A172 (cell line): ENCODE measurements at regions not wholly inside any gene's neighbourhood (a gene's known extent, or its start where the extent isn't known, plus 50 kb on each side); places are given as distances from the start of the nearest gene placed in this dataset.
"Not testable (repeated sequence)": the region's sequence is repeated elsewhere in the genome, so short reads cannot be mapped to it uniquely, and the experiment has no call there.

Source experiments
- DNase-seq: peaks from one replicate; pipeline ENCODE4 v3.0.0-alpha.2; 2015; ENCODE audit warnings: low spot score

DNA sequence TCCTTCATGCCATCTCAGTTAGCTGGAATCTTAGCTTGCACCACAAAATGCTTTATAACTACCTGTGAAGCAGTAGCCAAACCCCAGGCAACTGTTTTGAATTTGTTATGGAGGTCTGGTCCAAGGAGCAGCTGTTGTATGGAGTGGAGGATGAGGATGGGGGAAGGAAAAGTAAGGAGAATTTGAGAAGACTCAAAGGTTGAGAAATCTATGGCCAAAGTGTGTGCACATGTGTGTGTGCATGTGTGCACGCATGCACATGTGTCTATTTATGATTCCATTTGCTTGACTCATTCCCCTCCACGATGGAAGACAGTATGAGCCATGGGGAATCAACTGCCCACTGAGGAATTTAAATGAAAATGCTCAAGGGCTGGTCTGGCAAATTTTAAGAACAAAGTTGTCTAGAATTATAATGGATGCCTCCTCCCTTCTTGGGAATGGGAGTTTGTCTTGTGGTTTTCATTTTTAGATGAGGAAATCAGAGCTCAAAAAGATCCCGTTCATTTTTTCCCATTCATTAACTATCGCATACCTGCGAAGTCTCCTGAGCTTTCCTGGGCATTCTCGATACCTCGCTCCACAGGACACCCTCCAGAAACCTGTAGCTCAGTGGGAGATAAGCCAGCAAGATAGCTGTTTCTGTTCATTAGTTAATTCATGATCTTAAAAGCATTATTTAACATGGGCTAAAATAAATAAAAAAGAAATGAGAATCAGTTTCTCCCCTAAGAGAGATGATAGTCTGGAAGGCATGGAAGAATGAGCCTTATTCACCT is 152.3 kb upstream of the NEDD9 start:
- DNase-seq, result no peak

DNA sequence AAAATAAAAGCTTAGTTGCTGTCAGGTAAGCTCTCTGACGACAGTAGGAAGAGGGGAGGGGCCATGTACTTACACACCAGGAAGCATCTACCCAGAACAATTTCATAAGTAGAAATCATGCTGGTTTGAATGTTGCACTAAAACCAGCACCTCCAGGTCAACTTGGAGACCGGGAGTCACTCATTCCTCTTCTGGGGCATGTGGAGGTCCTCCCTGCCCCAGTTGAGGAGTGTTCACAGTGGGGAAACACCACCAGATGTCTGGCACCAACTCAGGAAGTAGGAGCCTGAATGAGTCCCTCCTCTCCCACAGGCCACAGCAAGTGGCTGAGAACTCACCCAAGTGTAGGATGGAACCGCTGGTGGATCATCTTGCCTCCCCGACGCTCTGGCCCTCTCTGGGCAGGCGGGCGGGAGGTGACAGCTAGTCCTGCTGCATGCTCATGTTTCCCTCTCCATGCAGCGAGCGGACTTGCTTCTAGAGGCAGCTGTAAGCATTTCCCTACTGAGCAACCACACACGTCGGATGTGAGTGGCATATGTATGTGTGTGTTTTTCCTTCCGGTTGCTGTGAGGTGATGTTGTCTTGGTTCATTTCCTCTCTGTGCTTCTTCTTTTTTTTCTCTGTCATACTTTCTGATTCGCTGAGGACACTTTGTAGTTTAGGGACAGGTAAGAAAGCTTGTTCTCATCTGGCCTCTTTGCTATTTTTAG is 149.5 kb upstream of the NEDD9 start:
- DNase-seq, result no peak

DNA sequence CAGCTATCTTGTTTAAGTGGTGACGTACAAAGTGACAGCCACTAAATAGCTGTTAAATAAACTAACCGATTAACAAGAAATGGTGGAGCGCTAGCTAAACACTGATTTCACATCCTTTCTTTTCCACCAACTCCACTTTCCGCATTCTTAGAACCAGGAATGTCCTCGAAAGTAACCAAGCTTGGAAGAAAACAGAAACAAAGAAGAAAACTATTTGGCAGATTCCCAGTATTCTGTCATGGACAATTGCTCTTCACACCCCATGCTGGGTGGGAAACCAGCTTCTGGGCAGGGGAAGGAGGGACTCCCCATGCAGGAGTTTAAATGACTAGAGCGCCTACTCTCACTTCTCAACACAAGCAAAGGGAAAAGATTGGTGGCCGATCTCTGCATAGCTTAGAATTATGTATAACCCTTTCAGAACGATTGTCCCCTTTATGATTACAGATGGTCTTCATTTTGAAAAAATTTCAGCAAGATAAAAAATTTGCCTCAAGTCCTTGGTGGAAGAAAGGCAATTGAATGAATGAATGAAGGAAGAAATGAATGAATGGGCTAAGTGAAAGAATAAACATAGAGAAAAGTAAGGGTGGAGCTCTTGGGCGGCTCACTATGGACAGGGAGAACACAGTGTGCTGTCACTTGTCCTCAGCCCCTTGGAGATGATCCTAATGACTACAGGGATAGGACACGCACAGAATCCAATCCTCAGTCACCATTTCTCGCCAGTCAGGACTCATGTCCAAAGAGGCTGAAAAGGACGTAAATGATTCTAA is 148.7 kb upstream of the NEDD9 start:
- DNase-seq, result no peak

DNA sequence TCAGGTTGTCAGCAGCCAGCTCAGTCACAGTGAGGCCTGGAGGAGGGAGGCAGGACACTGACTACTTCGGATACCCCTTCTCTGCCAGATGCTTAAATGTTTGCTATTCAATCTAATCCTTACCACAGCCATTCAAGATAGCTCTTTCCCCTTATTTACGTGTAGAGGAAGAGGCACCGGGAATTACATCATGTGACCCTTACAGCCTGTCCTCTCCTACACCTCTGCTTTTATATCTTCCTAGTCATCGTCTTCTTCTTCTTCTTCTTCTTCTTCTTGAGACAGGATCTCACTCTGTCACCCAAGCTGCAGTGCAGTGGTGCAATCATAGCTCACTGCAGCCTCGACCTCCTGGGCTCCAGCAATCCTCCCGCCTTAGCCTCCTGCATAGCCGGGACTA is 148.1 kb upstream of the NEDD9 start:
- DNase-seq, result no peak

DNA sequence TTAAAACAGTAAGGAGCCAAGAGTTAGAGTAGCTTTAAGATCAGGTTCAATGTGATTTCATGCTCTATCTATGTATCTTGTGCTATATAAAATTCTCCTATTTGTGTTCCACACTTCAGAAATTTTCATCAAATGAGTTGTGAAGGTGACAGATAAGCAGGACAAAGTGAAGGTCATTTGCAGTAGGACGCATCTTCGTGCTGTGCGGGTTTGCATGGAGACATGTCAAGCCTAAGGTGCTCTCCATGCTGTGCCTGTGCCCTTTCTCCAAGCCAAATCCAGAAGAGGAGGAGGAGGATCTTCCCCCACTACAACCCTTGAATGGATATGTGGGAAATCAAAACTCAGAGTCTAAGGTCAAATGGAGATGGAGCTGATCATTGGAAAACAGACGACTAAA is 147.3 kb upstream of the NEDD9 start:
- DNase-seq, result no peak

DNA sequence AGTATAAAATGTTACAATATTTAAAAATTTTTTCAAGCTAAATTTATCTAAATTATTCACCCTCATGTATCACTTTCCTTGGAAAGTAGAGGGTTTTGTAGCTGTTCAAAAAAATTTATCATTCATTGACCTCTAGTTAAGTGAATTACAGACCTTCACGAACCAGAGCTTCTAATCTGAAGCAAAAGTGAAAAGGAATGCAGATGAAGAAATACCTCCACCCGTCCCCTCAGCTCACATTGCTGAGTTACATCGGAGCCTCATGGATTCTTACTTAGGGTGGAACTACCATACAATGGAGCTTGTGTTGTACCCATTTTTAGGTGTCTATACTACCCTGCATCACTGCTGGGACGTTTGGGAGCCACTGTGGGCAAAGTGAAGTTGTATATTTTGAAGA is 146.2 kb upstream of the NEDD9 start:
- no peak for DNase-seq

DNA sequence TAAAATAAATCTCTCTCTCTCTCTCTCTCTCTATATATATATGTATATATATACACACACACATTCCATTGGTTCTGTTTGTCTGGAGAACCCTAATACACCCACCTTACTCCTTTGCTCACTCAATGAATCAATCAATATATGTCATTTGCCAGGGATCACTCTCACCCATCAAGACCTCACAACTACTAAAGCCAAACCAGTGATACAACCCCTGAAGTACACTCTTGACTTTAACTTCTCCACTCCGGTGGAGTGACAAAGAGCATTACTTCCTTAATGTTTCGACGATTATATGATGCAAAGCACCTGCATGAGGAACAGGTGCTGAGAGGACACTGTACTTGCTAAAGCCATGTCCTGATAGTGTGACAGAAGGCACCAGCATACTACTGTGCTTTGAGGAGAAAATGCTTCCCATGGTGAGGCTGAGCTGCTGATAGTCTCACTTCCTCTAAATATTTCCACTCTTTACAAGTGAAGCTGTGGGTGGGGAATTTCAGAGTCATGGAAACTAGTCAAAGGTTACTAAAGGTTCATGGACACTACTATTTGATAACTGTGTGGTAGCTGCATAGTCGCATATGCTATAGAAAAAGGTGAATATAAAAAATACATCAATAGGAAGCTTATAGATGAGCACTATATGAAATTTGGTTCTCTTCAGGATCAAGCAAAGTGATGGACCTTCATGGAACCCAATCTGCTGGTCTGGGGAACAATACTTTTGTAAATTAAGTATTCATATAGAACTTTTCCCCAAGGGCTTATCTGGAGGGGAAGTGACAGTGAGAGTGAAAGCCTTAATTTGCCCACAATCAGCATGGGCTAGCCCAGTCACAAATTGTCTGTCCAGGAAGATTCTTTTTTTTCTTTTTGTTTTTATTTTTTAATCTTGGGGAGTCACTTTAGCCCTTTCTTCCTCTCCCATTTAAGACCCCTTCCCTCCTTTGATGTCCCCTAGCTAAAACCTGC is 141.9 kb upstream of the NEDD9 start:
- no peak for DNase-seq

DNA sequence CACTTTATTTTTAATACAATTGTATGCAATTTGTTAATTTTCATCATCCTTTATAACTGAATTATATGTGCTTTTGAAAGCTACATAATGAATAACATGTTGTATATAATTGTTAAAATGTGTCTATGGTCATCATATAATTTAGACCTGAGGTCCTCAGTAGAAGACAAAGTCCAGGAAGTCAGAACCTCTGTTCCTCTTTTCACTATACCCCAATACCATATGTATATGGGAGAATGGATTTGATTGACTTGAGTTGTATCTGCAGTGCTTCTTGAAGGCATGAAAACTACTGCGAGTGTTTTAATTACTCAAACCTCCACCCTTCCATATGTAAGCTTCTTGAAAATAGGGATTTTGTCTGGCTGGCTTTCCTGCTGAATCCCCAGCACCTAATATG is 140.7 kb upstream of the NEDD9 start:
- no peak for DNase-seq

DNA sequence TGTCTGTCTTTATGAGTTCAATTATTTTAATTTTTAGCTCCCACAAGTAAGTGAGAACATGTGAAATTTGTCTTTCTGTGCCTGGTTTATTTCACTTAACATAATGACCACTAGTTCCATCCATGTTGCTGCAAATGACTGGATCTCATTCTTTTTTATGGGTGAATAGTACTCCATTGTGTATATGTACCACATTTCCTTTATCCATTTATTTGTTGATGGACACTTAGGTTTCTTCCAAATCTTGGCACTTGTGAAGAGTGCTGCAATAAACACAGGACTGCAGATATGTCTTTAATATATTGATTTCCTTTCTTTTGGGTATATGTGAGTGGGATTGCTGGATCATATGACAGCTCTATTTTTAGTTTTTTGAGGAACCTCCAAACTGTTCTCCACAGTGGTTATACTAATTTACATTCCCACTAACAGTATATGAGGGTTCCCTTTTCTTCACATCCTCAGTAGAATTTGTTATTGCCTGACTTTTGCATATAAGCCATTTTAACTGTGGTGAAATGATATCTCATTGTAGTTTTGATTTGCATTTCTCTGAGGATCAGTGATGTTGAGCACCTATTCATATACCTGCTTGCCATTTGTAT is 139.8 kb upstream of the NEDD9 start:
- DNase-seq, result not testable (repeated sequence)

DNA sequence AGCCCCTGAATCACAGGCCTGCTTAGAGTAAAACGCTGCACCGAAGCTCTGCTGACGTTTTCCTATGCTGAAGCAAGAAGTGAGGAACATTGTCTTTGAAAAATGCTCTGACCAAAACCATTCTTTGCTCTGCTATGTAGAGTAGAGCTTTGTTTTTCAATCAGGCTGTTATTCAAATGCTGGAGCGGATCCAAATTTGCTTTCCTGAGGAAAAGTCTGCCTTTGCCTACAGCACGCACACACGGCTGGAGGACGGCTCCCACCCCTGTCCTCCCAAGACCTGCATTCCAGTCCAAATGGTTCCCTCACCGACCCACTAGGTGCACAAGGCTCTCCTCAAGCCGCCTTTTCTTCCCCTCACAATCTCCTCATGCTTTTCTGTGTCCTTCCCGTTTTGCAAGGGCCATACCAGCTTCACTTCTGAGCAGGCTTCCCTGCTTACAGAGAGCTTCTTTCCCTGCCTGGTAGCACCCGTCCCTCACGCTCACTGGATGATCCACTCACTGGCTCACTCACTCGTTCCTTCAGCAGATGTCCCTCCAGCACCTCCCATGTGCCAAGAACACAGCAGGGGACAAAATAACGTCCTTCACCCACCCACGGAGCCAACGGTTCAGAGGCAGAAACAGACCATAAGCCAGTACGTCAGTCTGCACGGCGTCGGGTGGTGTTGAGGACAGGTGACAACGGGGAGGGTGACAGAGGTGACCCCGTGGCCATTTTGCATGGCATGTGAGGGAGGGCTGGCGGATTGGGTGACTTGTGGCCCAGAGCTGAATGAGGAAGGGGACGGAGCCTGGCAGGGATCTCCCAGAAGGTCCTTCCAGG is 137.9 kb upstream of the NEDD9 start:
- no peak for DNase-seq

DNA sequence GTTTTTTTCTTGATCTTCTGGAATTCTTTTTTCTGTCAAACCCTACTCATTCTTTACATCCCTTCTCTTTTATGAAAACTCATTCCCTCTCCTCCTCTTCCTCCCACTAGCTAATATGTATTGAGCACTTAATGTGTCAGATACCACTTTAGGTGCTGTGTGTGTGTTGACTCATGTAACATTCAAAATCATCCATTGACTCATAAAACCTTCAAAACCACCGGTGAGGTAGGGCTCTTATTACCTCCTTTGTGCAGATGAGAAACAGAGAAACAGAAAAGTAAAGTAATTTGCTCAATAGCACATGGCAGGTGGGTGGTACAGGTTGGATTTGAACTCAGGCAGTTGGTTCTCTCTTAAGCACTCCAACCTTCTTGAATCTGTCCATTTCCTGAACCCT is 136.3 kb upstream of the NEDD9 start:
- no peak for DNase-seq

DNA sequence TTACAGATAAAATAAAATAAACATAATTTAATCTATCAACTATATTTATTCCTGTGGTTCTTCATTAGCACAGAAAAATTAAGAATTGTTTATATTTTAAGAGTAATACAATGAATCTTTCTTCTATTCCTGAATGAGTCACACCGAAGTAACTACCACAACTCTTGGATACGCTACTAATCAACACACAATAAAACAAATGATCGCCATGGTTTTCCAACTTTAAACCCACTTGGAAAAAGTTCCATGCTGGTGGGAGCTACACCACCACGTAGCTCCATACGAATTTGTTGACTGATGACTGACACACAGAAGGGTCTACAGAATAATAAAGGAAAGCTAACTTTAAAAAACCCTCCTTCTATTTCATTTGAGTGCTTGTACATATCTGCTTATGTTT is 135.8 kb upstream of the NEDD9 start:
- DNase-seq, result no peak

DNA sequence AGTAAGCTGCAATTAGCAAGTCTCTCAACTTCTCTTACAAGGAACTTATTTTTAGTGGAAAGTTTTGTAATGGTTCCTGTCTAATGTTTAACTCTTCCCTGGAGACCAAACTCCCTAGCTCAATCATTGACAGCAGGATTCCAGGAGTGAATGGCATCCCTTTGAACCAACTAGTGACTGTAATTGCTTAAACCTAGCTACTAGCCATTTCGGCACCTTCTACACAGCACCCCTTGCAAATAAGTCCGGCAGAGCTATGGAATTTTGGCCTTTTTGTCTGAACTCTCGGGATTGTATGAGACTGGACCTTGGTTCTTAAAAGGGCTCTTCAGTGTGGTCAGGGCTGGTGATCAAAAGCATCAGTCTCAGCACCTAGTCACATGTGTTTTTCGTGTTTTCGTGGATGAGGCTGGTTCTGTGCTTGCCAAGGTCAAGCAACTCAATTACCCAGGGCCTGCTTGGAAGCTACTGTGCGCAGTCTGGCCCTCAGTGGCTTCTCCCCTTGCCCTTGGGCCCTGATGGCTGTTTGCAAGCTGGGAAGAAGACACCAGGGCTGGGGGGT is 135.3 kb upstream of the NEDD9 start:
- no peak for DNase-seq

DNA sequence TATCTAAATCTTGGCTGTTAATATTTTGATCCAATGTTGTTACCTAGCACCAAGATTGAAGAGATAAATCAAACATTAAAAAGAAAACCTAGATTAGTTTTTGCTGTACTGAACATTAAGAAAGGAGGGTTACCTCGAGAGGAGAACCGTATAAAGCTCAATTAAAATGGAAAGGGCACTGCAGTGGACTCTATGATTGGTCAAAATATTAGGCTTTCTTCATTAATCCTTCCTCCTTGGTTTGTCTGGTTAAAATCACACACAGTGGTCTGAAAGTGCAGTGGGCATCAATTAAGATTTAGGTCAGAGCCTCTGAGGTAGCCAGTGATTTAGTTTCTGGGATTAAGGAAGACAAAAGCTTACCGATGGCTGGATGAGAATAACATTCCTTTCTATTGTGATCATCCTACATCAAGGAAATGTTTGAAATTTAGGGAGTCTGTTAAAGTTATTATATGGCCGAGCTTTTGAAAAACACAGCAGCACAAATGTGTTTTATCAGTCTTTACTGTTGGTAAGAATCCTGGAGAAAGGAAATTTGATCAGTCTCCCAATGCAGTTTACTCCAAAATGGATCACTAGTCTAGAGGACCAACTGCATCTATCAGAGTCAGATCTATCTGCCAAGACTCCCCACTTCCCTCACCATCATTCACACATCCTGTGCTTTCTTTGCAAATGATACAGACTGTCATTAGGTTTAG is 134.6 kb upstream of the NEDD9 start:
- peak; percentile 45 for DNase-seq

DNA sequence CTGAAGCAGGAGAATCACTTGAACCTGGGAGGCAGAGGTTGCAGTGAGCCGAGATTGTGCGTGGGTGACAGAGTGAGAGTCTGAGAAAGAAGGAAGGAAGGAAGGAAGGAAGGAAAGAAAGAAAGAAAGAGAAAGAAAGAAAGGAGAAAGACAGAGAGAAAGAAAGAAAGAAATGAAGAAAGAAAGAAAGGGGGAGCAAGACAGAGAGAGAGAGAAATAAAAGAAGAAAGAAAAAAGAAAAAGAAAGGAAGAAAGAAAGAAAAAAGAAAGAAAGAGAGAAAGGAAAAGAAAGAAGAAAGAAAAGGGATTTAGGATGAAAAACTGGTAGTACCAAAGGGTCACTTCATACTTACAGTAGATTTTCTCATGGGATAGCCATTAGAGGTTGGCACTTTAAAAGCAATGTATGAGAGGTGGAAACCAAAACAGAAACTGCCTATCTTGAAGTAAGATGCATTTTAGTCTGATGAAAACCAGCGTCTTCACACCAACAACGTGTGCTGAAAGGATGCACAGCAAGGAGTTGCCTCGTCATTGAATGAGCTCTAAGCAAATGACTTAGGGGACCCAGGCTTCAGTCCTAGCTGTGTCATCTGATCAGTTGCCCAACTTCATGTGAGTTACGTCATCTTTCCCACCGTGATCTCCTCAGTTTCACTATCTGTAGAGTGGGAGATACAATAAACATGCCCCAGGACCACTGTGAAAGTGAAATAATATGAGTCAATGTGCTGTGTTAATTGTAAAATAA is 133.9 kb upstream of the NEDD9 start:
- DNase-seq, result no peak

DNA sequence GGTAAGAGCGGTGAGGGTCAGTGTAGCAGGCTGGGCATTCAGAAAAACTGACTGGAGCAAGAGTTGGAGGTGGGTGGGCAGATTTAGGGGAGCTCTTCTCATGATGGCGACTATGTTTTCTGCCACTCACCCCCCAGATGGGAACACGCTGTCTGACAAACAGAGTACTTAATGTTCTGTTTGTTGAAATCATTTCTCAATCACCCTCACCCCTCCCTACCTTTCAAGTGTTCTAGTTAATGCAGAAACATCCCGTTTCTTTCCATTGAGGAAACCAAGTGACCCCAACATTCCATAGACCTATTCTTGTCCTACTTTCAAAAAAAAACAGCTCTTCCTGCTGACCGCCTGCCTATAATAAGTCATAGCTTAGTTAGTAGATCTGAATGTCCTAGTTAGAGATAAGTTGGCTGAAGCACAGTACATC is 132.5 kb upstream of the NEDD9 start:
- DNase-seq, result no peak

DNA sequence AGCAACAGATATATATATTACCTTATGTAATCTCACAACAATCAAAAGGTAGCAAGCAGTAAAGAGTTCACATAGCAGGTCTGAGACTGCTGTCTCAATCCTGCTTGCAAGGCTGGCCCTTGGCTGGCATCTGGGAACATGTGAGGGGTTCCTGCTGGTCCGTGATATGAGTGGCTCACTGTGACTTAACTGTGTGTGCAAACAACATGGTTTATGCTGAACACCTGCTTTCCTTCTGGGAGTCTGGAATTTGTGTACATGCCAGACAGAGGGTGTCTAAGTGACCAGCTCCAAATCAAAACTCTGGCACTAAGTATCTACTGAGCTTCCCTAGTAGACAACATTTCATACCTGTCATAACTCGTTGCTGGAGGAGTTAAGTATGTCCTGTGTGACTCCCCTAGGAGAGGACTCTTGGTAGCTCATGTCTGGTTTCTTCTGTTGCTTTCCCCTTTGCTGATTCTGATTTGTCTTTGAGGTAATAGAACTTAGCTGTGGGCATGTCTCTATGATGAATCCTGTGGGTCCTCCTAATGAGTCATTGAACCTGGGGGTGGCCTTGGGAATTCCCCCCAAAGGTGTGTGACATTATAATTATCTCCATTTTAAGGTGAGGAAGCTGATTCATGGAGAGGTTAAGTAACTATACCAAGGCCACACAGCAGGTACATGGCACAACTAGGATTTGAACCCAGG is 131.6 kb upstream of the NEDD9 start:
- no peak for DNase-seq

DNA sequence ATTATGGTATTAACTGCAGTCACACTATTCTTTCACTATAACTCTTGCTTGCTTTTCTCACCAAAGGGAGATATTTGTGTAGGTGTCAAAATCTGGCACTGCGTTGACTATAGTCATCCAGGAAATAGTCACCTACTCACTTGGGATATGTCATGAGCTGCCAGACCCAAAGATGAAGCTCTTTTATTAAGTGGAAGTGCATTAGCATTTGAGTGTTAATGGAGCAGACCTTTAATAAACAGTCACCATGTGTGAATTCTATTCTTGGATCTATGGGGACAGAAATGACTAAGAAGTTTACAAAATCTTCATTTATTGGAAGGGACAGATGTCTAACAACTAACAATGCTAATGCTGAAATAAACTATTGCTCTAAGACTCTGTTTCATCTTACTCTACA is 130.1 kb upstream of the NEDD9 start:
- no peak for DNase-seq
